ENCODE measurements at regions not wholly inside any gene's neighbourhood (a gene's known extent, or its start where the extent isn't known, plus 50 kb on each side); places are given as distances from the start of the nearest gene placed in this dataset.

DNA sequence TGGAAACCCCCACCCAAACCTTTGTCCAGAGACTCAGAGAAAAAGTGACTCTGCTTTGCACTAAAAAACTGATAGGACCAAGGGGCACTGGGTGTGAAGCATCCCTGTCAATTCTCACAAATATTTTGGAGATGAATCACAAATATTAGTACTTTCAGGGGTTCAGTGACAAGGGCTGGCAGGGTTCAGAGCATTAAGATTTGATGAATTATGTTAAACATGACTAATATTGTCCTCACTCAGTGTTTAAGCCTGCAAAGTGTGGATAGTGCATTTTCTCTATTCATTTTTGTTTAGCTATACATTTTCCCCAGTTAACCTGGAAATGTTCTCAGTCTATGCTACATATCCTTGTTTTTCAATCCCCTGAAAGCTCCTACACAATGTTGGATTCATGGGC, 65.3 kb upstream of the CCDC68 start:
- TF ChIP-seq, protein P1, sequence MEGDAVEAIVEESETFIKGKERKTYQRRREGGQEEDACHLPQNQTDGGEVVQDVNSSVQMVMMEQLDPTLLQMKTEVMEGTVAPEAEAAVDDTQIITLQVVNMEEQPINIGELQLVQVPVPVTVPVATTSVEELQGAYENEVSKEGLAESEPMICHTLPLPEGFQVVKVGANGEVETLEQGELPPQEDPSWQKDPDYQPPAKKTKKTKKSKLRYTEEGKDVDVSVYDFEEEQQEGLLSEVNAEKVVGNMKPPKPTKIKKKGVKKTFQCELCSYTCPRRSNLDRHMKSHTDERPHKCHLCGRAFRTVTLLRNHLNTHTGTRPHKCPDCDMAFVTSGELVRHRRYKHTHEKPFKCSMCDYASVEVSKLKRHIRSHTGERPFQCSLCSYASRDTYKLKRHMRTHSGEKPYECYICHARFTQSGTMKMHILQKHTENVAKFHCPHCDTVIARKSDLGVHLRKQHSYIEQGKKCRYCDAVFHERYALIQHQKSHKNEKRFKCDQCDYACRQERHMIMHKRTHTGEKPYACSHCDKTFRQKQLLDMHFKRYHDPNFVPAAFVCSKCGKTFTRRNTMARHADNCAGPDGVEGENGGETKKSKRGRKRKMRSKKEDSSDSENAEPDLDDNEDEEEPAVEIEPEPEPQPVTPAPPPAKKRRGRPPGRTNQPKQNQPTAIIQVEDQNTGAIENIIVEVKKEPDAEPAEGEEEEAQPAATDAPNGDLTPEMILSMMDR (IDR thresholded peaks at IDR 0.05), result no peak
- no peak for TF ChIP-seq POLR2A (IDR thresholded peaks at IDR 0.05)

Data from right lobe of liver (tissue), 4 donors.